ENCODE measurements at regions not wholly inside any gene's neighbourhood (a gene's known extent, or its start where the extent isn't known, plus 50 kb on each side); places are given as distances from the start of the nearest gene placed in this dataset.

GRCh38 chr3:153097213-153097612 lies 64.8 kb upstream of the RAP2B start:
- TF ChIP-seq, protein P1, sequence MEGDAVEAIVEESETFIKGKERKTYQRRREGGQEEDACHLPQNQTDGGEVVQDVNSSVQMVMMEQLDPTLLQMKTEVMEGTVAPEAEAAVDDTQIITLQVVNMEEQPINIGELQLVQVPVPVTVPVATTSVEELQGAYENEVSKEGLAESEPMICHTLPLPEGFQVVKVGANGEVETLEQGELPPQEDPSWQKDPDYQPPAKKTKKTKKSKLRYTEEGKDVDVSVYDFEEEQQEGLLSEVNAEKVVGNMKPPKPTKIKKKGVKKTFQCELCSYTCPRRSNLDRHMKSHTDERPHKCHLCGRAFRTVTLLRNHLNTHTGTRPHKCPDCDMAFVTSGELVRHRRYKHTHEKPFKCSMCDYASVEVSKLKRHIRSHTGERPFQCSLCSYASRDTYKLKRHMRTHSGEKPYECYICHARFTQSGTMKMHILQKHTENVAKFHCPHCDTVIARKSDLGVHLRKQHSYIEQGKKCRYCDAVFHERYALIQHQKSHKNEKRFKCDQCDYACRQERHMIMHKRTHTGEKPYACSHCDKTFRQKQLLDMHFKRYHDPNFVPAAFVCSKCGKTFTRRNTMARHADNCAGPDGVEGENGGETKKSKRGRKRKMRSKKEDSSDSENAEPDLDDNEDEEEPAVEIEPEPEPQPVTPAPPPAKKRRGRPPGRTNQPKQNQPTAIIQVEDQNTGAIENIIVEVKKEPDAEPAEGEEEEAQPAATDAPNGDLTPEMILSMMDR (conservative IDR thresholded peaks at IDR 0.05), result no peak
- no peak for TF ChIP-seq ZFX (IDR thresholded peaks at IDR 0.05)

Data from C4-2B (cell line).